Hematopoietic multipotent progenitor cell treated with erythropoietin and hydrocortisone succinate and interleukin-3 and kit ligand, for 8 days (in vitro differentiated cells): ENCODE measurements at regions not wholly inside any gene's neighbourhood (a gene's known extent, or its start where the extent isn't known, plus 50 kb on each side); places are given as distances from the start of the nearest gene placed in this dataset.
"Not testable (repeated sequence)": the region's sequence is repeated elsewhere in the genome, so short reads cannot be mapped to it uniquely, and the experiment has no call there.

Experiments
- DNase-seq: peaks from one replicate; pipeline ENCODE4 v3.0.0-alpha.2; 2015

- DNase-seq, result not testable (repeated sequence)
Measured at GRCh38 chr2:87199228-87199627, 177.6 kb upstream of the PLGLB1 start.

GRCh38 chr2:87204569-87205147 is 183.0 kb upstream of the PLGLB1 start:
- not testable (repeated sequence) for DNase-seq

- not testable (repeated sequence) for DNase-seq
Measured at GRCh38 chr2:87212938-87213337, 191.3 kb upstream of the PLGLB1 start.

GRCh38 chr2:87217005-87217404 is 195.4 kb upstream of the PLGLB1 start:
- DNase-seq, result not testable (repeated sequence)

GRCh38 chr2:87217741-87218410 is 196.2 kb upstream of the PLGLB1 start:
- not testable (repeated sequence) for DNase-seq

- not testable (repeated sequence) for DNase-seq
Measured at GRCh38 chr2:87220651-87221050, 199.0 kb upstream of the PLGLB1 start.

GRCh38 chr2:87222131-87222530 is 200.5 kb upstream of the PLGLB1 start:
- not testable (repeated sequence) for DNase-seq

- DNase-seq, result not testable (repeated sequence)
Measured at GRCh38 chr2:87223873-87224272, 202.2 kb upstream of the PLGLB1 start.

- peak; percentile 2 for DNase-seq
Measured at GRCh38 chr2:87229091-87229689, 207.5 kb upstream of the PLGLB1 start.

GRCh38 chr2:87229964-87230363 is 208.3 kb upstream of the PLGLB1 start:
- not testable (repeated sequence) for DNase-seq

GRCh38 chr2:87235333-87235981 is 213.8 kb upstream of the PLGLB1 start:
- not testable (repeated sequence) for DNase-seq

- not testable (repeated sequence) for DNase-seq
Measured at GRCh38 chr2:87237570-87238336, 216.1 kb upstream of the PLGLB1 start.

GRCh38 chr2:87239558-87240215 is 218.0 kb upstream of the PLGLB1 start:
- not testable (repeated sequence) for DNase-seq

- DNase-seq, result not testable (repeated sequence)
Measured at GRCh38 chr2:87246066-87246717, 224.5 kb upstream of the PLGLB1 start.

GRCh38 chr2:87252046-87252445 is 230.4 kb upstream of the PLGLB1 start:
- DNase-seq, result not testable (repeated sequence)

- not testable (repeated sequence) for DNase-seq
Measured at GRCh38 chr2:87254562-87254961, 232.9 kb upstream of the PLGLB1 start.

GRCh38 chr2:87255410-87255809 is 233.8 kb upstream of the PLGLB1 start:
- not testable (repeated sequence) for DNase-seq

- DNase-seq, result not testable (repeated sequence)
Measured at GRCh38 chr2:87258887-87259286, 237.2 kb upstream of the PLGLB1 start.

- DNase-seq, result not testable (repeated sequence)
Measured at GRCh38 chr2:87262184-87262702, 240.6 kb upstream of the PLGLB1 start.

GRCh38 chr2:87263868-87264518 is 242.3 kb upstream of the PLGLB1 start:
- DNase-seq, result not testable (repeated sequence)

- DNase-seq, result not testable (repeated sequence)
Measured at GRCh38 chr2:87275192-87275591, 253.5 kb upstream of the PLGLB1 start.
